ENCODE measurements at regions not wholly inside any gene's neighbourhood (a gene's known extent, or its start where the extent isn't known, plus 50 kb on each side); places are given as distances from the start of the nearest gene placed in this dataset.

- DNase-seq = no peak
Measured at GRCh38 chr9:89797255-89797654, 192.4 kb downstream of the GADD45G start.

GRCh38 chr9:89797937-89798455, 193.2 kb downstream of the GADD45G start:
- DNase-seq = no peak

DNA sequence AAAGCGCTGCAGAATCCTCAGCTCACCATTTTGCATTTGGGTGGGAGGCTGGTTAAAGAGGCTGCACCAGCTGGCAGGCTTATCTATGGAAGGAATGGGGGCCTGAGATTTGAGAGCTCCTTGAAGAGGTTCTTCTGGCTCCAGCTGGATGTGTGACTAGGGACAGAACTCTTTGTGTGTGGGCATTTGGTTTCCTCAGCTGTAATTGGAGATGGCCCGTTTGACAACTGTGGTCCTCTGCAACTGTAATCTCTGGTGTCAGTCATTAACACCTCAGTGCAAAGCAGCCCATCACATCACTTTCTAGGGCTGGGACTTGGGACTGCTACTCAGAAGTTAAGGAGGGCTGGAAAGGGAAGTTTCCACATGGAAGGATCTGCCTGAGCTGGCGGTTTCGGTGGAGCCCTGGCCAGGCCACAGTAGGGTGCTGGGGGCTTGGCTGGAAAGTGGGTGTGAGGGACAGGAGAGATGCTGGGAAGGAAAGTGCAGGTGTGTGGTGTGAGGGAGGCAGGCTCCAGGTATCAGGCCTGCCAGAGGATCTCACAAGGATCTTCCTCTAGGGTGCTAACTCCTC, 193.8 kb downstream of the GADD45G start:
- no peak for DNase-seq

DNA sequence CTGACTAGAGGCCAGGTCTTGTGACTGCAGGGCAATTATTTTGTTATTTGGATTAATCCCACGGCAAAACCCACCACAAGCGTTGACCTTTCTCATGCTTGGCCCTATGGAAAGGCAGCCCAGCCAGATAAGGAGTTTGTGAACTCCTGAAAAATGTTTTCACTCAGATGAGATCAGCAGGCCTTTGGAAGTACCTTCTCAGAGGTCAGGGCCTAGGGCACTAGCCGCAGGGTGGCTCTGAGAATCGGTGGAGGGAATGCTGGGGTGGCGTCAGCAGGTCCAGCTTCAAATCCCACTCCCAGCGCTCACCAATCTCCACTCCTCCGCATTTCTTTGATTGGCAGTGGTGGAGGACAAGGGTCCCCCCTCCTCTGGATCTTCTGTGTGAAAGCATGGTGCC, 194.4 kb downstream of the GADD45G start:
- no peak for DNase-seq

- no peak for DNase-seq
Measured at GRCh38 chr9:89799766-89800165, 195.0 kb downstream of the GADD45G start.

GRCh38 chr9:89801341-89801740, 196.5 kb downstream of the GADD45G start:
- no peak for DNase-seq

DNA sequence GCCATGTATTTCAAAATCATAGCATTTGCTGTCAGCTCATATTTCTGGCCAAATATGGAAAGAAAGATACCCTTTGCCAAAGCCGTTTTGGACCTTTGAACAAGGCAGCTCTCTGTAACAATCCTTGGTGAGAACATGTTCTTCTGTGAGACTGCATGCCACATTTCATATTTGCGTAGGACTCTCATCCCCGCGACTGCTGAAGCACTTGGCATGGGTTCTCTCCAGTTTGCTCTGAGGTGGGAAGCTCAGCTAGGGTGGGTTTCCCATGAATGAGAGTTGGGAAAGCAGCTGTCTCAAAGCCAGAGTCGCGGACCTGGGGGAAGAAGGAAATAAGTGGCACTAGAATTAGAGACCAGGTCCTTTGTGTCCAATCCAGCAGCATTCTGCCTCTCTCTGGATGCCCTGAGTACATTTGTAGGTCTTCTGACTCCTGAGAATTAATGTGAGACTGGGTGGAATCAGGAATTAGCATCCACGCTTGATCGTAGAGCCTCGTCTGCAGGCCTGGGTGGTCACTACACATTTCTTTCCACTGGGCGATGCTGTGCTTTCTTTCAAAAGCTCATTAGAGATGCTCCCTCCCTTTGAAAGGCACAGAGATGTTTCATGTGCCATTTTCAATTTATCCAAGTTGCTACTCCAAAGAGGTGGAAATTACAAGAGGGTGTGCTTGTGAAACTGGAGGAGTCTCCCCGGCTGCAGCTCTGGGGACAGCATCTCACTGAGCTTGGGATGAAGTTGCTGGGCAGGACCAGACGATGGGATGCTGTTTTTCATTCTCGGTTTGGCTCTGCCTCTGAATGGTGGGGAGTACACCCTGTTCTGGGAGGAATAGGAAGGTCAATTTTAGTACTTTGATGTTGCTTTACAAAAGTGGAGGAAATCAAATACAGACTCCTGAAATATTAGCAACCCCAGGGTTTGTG, 197.2 kb downstream of the GADD45G start:
- no peak for DNase-seq

DNA sequence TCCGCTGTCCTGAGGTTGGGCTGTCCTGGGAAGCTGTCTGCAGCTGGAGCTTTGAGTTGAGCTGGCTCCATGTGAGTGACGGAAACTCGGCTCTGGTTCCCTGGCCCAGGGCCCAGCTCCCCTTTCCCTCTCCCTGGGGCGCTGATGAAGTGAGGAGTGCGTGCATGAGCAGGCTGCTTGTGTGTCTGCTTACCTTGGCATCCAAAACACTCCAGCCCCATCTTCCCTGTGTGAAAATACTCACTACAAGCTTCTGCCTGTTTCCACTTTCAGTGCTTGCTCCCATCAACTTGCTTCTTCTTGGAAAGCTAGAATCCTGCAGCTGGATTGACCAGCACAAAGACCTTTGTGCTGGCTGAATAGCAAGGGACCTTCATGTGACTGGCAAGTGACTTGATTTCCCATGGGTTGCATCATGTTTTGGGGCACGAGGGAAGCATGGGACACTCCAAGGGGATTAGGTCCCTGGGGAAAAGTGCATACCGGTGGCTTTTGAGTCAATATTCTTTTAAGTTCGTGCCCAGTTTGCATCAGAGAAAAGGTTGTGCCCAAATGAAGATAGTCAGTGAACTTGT, 198.1 kb downstream of the GADD45G start:
- DNase-seq = no peak

GRCh38 chr9:89803403-89803802, 198.6 kb downstream of the GADD45G start:
- DNase-seq = no peak

- no peak for DNase-seq
Measured at GRCh38 chr9:89804766-89805531, 200.1 kb downstream of the GADD45G start.

DNA sequence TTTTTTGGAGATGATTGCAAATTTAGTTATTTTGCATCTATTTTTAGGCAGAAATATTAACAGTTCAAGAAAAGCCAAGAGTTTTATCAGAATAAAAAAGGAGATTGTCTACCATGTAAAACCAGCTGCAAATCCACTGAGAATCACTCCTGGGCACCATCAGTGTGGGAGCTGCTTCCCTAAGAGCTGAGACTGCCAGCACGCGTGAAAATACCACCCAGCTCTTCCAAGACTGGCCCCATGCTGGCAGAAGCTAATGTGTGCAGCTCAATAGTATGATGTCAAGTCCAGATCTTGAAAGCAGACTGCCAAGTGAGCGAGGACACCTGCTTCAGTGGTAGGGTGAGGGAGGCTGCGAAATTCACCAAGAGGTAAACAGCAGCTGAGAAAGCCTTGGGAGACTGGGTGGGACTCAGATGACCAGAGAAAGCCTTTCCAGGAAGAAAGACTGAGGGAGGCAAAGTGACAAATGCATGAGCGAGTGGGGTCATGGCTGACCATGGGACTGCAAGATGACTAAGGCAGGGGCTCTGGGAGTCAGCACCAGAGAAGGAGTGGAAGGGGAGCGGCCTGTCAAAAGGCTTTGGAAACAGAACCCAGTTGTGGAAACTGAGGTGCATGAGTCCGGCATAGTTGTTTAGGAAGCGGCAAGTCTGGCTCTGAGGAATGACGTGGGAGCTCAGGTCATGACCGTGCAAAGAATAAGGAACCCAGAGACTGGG, 200.9 kb downstream of the GADD45G start:
- no peak for DNase-seq

- no peak for DNase-seq
Measured at GRCh38 chr9:89806371-89807100, 201.7 kb downstream of the GADD45G start.

DNA sequence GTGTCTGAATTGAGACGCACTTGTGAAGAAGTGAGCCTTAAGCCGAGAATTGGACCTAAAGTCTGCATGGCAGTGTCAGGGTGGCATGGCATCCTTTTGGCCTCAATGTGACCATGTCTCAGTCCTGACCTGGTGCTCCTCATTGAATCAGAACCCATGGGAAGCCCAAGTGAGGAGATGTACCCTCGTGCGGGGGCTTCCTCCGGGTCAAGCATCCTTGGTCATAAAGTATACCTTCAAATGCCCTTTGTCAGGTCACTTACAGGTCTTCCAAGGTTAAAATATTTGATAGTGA, 202.2 kb downstream of the GADD45G start:
- no peak for DNase-seq

DNA sequence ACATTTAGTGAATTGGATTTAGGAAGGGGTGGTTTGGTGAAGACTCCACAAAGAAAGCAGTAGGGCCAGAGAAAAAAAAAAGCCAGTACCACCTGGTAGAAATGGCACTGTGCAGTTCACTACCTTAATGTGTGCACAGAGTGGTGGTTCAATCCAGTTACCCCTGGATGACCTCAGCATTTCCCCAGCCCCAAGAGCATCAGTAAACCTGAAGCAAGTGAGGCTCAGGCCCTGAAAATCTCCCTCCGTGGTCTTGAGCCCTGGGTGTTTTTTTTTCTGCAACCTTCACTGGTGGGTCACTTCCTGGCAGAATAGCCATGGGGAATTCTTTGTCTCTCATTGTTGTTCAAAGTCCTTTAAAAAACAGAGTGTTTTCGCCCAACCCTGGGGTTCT, 202.9 kb downstream of the GADD45G start:
- DNase-seq = no peak

DNA sequence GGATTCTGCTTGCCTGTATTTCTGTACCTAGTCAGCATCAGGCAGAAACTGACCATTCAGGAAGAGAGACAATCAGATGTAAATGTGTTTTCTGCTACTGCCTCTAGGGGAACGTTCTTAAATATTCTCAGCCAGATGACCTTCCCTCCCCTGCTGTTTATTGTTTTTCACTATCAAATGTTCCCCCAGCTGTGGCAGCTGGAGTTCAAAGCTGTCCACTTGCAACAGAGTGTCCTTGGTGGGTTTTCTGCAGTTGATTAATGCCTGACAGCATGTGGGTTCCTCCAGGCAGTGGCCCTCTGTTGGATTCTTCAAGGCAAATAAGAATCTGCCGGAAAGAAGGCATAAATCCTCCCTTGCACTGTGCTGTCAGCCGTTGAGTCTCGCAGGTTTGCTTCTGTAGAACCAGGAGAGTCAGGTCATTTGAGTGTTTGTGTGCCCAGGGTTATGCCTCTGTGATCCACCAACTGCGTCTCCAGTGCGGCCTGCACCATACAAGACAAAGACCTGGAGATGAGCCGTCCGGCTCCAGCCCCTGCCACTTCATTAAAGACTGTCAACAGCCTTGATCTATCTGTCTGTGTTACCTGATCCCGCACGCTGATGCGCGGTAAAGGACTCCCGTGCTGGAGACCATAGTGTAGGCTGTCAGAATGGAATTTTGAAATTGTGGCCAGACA, 203.4 kb downstream of the GADD45G start:
- no peak for DNase-seq

GRCh38 chr9:89808756-89809181, 204.0 kb downstream of the GADD45G start:
- DNase-seq = no peak

DNA sequence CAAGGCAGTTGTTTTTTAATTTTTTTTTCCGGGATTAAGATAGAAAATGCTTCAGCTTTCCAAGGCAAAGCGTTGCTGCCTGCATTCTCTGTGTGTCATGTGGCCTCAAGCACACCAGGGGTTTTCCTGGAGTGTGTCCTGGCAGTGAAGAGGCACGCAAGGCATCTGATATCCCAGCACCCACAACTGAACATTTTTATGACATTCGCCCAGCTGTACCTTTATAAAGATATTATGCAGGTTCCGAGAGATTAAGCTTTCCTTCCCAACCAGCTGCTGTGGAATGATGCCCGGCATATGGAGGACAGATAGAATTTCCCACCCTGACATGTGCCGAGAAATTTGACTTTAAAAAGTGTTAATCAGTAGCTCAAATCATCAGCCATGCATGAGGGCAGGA, 205.6 kb downstream of the GADD45G start:
- DNase-seq = no peak

- no peak for DNase-seq
Measured at GRCh38 chr9:89811356-89811755, 206.5 kb downstream of the GADD45G start.

DNA sequence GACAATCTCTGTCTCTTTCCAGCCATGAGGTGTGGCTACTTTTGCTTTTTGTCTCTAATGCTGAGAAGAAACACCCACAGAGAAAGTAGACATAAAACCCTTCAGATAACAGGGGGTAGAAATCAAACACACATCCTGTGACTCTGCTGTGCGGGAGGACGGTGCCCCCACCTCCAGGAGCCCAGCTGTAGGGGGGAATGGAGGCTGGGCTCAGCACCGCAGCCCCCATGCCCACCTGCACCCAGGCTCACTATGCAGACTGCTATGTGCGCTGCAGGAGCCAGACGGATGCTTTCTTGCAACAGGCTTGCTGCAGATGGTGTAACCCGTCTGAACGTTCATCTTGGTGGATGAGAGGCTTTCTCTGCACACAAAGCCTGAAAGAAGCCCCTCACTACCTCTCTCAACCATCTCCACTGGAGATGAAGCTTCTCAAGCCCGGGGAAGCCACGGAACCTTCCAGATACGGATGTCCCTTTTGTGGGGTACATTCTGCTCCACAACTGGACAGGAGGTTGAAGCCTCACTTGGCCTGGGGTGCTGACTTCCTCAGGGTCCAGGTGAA, 207.2 kb downstream of the GADD45G start:
- DNase-seq = no peak

GRCh38 chr9:89812556-89813181, 207.9 kb downstream of the GADD45G start:
- no peak for DNase-seq
